ENCODE measurements at regions not wholly inside any gene's neighbourhood (a gene's known extent, or its start where the extent isn't known, plus 50 kb on each side); places are given as distances from the start of the nearest gene placed in this dataset.
"Not testable (repeated sequence)": the region's sequence is repeated elsewhere in the genome, so short reads cannot be mapped to it uniquely, and the experiment has no call there.

DNA sequence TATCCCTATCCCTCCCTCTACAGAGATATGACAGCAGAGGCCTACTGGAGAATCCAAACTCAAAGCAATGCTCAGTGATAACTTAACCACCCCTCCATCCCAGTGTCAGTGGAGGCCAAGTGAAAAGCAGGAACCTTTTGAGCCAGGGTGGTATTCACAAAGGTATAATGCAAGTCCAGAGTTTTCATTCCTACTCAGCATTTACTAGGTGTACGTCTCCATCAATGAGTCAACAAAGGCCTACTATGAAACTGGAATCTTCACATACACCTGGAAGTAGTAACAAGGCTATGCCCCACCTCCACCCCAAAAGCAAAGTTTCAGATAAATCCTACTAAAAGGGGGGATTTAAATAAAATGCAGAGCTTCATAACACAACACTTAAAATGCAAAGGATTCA lies 4761.7 kb upstream of the OR11H1 start:
- H3K36me3 Mint-ChIP-seq (ENCODE audit: low read depth); H3K27ac Mint-ChIP-seq; H3K4me3 Mint-ChIP-seq; H3K27me3 Mint-ChIP-seq; H3K4me1 Mint-ChIP-seq (ENCODE audit: low read depth): not testable (repeated sequence)
- H3K9me3 Mint-ChIP-seq = peaks cover 28% of the 10 kb centered on the region

DNA sequence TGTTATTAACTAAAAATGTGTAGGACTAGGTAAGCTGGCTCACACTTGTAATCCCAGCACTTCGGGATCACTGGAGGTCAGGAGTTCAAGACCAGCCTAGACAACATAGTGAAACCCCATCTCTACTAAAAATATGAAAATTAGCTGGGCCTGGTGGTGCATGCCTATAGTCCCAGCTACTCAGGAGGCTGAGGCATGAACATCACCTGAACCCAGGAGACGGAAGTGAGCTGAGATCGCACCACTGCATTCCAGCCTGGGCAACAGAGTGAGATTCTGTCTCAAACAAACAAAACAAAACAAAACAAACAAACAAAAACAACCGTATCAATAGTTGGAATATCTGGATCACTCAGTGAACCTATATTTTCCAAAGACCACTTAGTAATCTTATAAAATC lies 4759.1 kb upstream of the OR11H1 start:
- H3K27ac Mint-ChIP-seq; H3K4me1 Mint-ChIP-seq (ENCODE audit: low read depth); H3K36me3 Mint-ChIP-seq (ENCODE audit: low read depth); H3K27me3 Mint-ChIP-seq; H3K4me3 Mint-ChIP-seq: not testable (repeated sequence)
- peaks cover 35% of the 10 kb centered on the region for H3K9me3 Mint-ChIP-seq

DNA sequence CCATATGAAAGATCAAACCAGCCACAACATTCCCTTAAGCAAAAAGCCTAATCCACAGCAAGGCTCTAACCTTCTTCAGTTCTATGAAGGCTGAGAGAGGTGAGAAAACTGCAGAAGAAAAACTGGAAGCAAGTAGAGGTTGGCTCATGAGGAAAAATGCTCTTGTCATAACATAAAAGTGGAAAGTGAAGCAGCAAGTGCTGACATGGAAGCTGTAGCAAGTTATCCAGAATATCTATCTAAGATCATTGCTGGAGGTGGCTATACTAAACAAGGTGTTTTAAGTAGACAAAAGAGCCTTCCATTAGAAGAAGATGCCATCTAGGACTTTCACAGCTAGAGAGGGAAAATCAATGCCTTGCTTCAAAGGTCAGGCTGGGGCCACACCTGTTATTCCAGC lies 4756.2 kb upstream of the OR11H1 start:
- H3K27ac Mint-ChIP-seq; H3K27me3 Mint-ChIP-seq; H3K4me1 Mint-ChIP-seq (ENCODE audit: low read depth); H3K4me3 Mint-ChIP-seq; H3K36me3 Mint-ChIP-seq (ENCODE audit: low read depth): not testable (repeated sequence)
- H3K9me3 Mint-ChIP-seq = peaks cover 28% of the 10 kb centered on the region

DNA sequence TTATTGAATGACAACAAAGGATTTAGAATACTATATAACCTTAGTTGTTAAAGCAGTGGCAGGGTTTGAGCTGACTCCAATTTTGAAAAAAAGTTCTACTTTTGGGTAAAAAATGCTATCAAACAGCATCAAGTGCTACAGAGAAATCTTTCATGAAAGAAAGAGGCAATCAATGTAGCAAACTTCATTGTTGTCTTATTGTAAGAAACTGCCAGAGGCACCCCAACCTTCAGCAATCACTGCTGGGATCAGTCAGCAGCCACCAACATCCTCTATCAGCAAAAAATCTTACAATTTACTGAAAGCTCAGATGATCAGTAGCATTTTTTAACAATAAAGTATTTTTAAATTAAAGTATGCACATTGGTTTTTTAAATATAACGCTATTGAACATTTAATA lies 4754.7 kb upstream of the OR11H1 start:
- not testable (repeated sequence) for H3K4me1 Mint-ChIP-seq (ENCODE audit: low read depth); H3K27ac Mint-ChIP-seq; H3K36me3 Mint-ChIP-seq (ENCODE audit: low read depth); H3K4me3 Mint-ChIP-seq; H3K27me3 Mint-ChIP-seq
- H3K9me3 Mint-ChIP-seq = peaks cover 30% of the 10 kb centered on the region

DNA sequence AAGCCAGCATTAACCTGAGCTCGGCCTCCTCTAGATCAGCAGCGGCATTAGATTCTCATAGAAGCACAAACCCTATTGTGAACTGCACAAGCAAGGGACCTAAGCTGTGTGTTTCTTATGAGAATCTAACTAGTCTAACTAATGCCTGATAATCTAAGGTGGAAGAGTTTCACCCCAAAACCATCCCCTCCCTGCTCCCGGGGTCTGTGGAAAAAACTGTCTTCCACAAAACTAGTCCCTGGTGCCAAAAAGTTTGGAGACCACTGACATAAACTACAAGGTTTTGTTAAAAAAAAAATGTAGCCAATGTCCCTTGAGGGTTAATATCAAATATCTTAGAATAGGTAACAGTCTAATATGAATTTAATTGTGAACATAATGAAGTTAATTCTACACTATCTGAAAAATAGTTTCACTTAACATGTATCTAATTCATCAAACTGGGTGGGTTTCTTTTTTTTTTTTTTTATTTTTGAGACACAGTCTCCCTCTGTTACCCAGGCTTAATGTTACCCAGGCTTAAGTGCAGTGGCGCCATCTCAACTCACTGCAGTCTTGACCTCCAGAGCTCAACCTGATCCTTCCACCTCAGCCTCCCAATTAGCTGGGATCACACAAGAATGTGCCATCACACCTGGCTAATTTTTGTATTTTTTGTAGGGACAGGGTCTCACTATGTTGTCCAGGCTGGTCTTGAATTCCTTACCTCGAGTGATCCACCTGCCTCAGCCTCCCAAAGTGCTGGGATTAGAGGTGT lies 4752.2 kb upstream of the OR11H1 start:
- H3K4me1 Mint-ChIP-seq (ENCODE audit: low read depth); H3K27me3 Mint-ChIP-seq; H3K36me3 Mint-ChIP-seq (ENCODE audit: low read depth); H3K27ac Mint-ChIP-seq; H3K4me3 Mint-ChIP-seq: not testable (repeated sequence)
- H3K9me3 Mint-ChIP-seq = peaks cover 39% of the 10 kb centered on the region

DNA sequence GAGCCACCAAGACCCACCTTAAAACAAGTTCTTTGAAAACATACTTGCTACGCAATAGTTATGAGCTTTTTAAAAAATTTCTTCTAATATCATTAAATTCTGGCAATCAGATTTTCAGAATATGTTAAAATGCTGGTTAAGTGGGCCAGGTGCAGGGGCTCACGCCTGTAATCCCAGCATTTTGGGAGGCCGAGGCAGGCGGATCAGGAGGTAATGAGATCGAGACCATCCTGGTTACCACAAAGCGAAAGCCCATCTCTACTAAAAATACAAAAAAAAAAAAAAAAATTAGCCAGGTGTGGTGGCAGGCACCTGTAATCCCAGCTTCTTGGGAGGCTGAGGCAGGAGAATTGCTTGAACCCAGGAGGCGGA lies 4751.6 kb upstream of the OR11H1 start:
- not testable (repeated sequence) for H3K36me3 Mint-ChIP-seq (ENCODE audit: low read depth); H3K4me3 Mint-ChIP-seq; H3K27me3 Mint-ChIP-seq; H3K27ac Mint-ChIP-seq; H3K4me1 Mint-ChIP-seq (ENCODE audit: low read depth)
- H3K9me3 Mint-ChIP-seq = peaks cover 36% of the 10 kb centered on the region

DNA sequence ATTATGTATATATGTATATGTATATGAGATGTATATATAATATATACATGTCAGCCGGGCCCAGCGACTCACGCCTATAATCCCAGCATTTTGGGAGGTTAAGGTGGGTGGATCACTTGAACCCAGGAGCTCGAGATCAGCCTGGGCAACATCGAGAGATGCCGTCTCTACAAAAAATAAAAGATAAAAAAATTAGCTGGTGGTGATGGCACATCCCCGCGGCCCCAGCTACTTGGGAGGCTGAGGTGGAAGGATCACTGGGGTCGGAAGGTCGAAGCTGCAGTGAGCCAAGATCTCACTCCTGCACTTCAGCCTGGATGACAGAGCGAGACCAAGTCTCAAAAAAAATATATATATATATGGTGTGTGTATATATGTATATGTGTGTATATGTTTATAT lies 4750.3 kb upstream of the OR11H1 start:
- not testable (repeated sequence) for H3K36me3 Mint-ChIP-seq (ENCODE audit: low read depth); H3K27ac Mint-ChIP-seq; H3K4me3 Mint-ChIP-seq; H3K4me1 Mint-ChIP-seq (ENCODE audit: low read depth); H3K27me3 Mint-ChIP-seq
- H3K9me3 Mint-ChIP-seq = peaks cover 36% of the 10 kb centered on the region

DNA sequence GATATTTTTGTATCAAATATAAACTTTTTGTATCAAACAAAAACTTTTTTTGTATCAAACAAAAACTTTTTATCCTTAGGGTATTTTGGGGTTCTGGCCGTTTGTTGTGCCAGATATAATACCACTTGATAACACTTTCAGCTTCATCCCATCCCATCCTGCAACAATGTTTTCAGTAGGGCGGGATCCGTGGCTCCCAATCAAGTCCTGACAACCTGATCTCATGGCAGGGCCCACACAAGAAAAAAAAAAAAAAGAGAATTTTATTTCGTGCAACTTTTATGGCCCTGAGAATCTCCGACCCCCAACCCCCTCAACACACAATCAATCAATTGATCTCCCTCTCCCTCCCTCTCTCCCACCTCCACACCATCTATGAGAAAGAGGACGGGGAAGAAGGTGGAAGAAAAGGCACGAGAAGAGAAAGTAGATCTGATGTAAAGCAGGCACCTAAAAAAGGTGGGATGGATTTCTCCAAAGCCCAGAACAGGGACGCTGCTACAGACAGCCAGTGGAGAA lies 4749.6 kb upstream of the OR11H1 start:
- H3K9me3 Mint-ChIP-seq = peaks cover 36% of the 10 kb centered on the region
- H3K27me3 Mint-ChIP-seq = no peaks in the 10 kb centered on the region
- H3K36me3 Mint-ChIP-seq (ENCODE audit: low read depth) = no peaks in the 10 kb centered on the region
- no peaks in the 10 kb centered on the region for H3K4me1 Mint-ChIP-seq (ENCODE audit: low read depth)
- H3K4me3 Mint-ChIP-seq = no peak overlapping the region
- no peak overlapping the region for H3K27ac Mint-ChIP-seq

DNA sequence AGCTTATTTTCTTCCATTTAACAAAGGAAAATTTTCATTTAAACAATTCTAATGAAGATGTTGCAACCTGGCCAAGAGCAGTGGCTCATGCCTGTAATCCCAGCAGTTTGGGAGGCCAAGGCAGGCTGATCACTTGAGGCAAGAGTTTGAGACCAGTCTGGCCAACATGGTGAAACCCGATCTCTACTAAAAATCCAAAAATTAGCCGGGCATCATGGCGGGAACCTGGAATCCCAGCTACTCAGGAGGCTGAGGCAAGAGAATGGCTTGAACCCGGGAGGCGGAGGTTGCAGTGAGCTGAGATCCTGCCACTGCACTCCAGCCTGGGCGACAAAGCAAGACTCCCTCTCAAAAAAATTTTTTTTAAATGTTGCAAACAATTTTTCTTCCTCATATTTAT lies 4748.8 kb upstream of the OR11H1 start:
- not testable (repeated sequence) for H3K27ac Mint-ChIP-seq; H3K4me1 Mint-ChIP-seq (ENCODE audit: low read depth); H3K27me3 Mint-ChIP-seq; H3K4me3 Mint-ChIP-seq; H3K36me3 Mint-ChIP-seq (ENCODE audit: low read depth)
- H3K9me3 Mint-ChIP-seq = peaks cover 37% of the 10 kb centered on the region

DNA sequence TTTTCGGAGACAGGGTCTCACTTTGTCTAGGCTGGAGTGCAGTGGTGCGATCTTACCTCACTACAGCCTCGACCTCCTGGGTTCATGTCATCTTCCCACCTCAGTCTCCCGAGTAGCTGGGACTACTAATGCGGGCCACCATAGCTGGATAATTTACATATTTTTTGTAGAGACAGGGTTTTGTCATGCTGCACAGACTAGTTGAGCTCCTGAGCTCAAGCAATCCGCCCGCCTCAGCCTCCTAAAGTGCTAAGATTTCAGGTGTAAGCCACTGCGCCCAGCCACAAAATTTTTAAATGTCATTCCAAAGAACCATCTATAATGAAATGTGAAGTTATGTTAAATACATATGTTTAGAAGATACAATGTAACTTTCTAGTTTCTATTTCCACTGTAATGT lies 4747.7 kb upstream of the OR11H1 start:
- Mint-ChIP-seq H3K4me1 (ENCODE audit: low read depth) (no peaks in the 10 kb centered on the region), H3K27me3 (no peaks in the 10 kb centered on the region)

DNA sequence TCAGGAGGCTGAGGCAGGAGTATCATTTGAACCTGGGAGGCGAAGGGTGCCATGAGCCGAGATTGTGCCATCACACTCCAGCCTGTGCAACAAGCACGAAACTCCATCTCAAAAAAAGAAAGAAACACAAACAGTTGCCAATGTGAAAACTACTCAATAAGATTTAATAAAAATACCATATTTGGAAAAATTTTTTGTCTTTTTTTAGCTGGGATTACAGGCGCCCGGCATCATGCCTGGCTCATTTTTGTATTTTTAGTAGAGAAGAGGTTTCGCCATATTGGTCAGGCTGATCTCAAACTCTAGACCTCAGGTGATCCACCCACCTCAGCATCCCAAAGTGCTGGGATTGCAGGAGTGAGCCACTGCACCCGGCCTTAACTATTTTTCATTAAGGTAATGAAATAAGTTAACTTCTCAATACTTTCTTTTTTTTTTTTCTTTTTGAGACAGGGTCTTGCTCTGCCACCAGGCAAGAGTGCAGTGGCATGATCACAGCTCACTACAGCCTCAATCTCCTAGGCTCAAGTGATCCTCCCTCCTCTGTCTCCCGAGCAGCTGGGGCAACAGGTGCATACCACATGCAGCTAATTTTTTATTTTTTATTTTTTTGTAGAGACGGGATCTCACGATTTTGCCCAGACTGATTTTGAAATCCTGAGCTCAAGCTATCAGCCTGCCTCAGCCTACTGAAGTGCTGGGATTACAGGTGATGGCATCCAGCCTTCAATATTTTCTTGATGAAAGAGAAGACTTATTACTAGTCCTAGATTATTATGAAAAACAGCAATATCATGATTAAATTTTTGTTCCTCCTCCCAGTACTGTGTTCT lies 4746.2 kb upstream of the OR11H1 start:
- Mint-ChIP-seq H3K9me3 (peaks cover 36% of the 10 kb centered on the region), H3K27ac (no peak overlapping the region), H3K4me3 (no peak overlapping the region), H3K4me1 (ENCODE audit: low read depth) (no peaks in the 10 kb centered on the region), H3K36me3 (ENCODE audit: low read depth) (no peaks in the 10 kb centered on the region), H3K27me3 (no peaks in the 10 kb centered on the region)

More for the DNA sequence above, 4747.7 kb upstream of the OR11H1 start:
- Mint-ChIP-seq H3K36me3 (ENCODE audit: low read depth) (no peaks in the 10 kb centered on the region), H3K9me3 (peaks cover 36% of the 10 kb centered on the region), H3K4me3 (no peak overlapping the region), H3K27ac (no peak overlapping the region)
